NCI-H187 treated with DMSO at 0.1 percent for 48 hours (cell line): ENCODE measurements at regions not wholly inside any gene's neighbourhood (a gene's known extent, or its start where the extent isn't known, plus 50 kb on each side); places are given as distances from the start of the nearest gene placed in this dataset.

Experiments used
- DNase-seq: peaks from one replicate; lab custom pipeline; 2025; lab: John Stamatoyannopoulos, UW

GRCh38 chr7:153835103-153835502, 217.1 kb upstream of the DPP6 start:
- no peak for DNase-seq

DNA sequence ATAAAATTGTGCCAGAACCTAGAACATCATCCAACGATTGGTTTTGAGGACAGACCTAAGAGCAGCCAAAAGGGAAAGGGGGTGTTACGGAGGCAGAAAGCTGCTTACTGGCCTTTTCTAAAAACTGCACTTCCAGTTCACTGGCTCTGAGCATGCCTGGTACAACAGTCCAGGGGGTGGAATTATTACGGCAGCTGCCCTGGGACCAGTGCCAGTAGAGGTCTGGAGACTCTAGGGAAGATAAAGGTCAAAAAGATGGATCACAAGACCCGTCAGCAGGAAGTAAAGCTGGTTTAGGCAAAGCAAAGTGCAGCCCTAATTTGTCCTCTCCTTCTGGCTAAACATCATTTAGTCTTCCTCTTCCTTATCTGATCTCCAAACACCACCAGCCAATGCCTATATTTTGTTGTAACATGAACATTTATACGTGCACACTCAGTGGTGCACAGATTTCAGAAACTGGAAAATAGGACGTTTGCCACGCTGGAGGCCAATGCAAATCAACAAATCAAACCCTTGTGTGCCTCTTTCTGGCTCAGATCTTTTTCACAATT, 216.4 kb upstream of the DPP6 start:
- DNase-seq, result no peak

DNA sequence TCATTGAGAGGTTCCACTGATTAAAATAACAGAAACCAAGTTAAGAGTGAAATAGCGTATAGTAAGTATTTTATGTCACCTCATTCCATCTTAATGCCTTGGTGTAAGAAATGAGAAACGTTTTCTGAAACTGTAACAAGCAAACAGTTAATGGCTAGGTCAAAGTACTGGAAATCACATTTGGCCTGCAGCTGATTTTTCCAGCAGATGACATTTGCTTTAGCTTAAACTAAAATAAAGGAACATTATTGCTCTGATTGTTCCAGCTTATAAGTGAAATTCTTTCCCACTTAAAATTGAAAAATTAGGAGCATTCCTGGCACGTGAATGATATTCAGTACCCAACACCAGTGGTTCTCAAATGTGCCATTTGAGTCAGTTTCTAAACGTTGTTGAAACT, 213.6 kb upstream of the DPP6 start:
- DNase-seq, result no peak

DNA sequence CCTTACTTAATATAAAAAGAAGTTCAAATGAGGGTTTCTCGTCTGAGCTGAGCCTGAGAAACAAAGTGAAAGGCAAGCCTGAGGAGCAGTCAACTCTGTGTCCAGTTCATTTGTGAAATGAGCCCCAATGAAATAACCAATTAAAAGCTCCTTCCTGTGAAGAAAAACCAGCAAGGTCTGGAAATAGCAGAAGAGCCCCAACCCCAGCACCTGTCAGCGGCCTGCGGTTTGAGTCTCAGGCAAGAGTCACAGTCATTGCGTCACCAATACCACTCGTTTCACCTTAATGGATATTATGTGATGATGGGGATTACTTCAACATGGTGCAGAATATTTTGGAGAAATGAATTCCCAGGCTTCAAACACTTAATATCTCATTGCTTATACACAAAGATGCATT, 211.3 kb upstream of the DPP6 start:
- no peak for DNase-seq

GRCh38 chr7:153847828-153848227, 204.4 kb upstream of the DPP6 start:
- no peak for DNase-seq

DNA sequence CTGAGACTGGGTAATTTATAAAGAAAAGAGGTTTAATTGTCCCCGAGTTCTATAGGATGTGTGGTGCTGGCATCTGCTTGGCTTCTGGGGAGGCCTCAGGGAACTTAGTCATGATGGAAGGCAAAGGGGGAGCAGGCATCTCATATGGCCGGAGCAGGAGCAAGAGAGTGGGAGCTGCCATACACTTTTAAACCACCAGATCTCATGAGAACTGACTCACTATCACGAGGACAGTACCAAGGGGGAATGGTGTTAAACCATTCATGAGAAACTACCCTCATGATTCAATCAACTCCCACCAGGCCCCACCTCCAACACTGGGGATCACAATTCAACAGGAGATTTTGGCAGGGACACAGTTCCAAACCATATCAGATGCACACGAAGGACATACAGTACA, 199.9 kb upstream of the DPP6 start:
- no peak for DNase-seq

- DNase-seq, result no peak
Measured at GRCh38 chr7:153858355-153858754, 193.8 kb upstream of the DPP6 start.

GRCh38 chr7:153859239-153859638, 193.0 kb upstream of the DPP6 start:
- no peak for DNase-seq

DNA sequence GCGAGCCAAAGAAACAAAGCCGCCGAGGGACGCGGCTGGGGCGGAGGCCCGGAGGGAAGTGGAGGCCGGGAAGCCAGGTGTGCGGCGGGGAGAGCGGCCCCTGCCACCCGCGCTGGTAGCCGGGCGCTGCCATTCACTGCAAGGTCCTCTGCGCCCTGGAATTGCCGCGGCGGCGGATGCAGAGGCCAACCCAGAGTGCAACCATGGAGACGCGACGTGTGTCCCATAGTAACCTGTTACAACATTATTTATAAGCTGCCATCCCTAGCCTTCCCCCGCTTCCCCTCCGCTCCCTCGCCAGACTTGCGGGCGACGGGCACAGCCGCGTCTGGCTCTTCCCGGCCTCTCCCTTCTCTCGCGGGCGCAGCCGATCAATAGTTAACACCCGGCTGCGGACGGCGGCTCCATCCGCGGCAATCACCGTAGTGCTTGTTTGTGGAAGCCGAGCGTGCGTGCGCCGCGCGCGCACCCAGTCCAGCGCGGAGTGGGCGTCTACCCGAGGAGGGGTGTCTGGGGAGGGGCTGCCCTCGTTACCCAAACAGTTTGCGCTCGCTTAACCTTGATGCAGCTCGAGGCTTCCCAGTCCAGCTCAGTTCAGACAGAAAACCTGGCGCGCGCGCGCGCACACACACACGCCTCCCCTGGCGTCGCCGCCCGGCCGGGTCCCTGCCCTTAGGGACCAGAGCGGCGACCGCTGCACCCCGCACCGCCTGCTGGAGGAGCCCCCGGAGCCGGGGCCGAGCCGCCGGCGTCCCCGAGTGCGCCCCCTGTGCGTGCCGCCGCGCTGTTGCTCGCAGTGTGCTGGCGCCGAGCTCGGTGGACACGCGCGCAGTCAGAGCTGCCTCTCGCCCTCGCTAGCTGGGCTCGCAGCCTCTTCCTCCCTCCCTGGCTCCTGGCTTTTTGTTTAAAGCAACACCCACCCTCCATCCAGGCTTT, 165.4 kb upstream of the DPP6 start:
- no peak for DNase-seq

DNA sequence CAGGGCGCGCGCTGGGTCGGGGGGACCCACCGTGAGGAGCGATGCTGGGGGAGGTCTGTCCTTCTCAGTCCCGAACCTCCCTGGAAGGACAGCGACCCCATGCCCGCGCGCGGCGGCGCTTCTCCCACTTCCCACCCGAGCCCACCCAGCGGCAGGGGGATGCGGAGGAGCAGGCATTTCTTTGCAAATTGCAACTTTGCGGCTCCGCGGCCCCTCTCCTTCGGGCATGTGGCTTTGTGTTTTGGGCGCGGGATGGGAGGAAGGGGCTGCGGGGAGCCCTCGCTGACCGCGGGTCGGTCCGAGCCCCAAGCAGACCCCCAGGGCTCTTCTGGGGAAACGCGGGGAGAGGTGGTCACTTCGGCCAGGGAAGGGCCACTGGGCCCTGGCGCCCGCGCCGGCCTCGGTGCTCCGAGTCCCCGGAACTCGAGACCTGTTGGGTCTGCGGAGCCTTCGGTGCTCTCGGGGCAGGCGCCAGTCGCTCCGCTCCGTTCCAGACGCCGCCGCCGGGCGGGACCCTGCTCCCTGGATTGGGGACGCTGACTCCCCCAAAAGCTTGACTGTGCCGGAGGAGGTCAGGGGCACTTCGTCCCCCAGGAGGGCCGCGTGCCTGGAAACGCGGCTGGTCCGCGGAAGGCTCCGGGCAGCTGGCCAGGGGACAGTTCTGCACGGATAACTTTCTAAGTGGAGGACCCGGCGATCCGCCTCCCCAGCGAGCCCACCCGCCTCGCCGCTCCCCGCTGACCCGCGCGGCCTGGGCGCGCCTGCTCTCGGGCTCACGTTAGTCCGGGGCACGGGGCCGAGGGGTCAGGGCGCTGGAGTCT, 164.2 kb upstream of the DPP6 start:
- no peak for DNase-seq

GRCh38 chr7:153891990-153892389, 160.2 kb upstream of the DPP6 start:
- no peak for DNase-seq

DNA sequence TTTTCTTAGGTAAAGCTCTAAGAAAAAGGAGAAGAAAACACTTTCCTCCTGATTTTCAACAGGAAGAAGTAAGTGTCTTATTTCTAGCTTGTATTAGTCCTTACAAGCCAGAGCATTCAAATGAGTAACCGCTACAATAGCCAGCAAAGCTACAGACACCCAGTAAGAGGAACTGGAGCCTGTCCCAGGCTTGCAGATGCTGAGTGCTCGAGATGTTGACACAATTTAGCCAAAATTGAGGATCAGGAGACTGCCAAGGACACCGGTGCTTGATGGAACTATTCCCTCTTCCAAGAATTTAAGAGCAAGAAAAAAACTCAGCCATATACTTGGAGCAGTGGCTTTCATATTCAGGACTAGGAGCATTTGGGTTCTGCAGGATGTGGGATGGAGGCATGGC, 149.3 kb upstream of the DPP6 start:
- no peak for DNase-seq

DNA sequence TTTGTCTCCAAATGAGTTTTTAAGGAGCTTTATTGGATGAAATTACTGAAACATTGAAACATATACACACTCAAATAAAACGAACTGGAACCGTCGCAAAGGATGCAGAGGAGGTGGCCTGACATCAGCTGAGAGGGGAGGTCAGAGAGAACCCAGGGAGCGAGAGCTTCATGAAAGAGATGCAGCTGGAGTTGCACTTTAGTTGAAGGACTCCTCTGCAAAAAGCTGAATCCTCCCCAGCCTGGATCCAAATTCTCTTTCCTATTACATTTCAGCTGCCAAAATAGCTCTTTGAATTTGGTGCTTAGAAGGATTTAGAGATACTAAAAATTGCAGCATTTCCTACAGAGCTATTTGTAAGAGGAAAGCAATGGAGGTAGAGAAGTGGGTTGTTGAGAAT, 140.0 kb upstream of the DPP6 start:
- DNase-seq, result no peak

DNA sequence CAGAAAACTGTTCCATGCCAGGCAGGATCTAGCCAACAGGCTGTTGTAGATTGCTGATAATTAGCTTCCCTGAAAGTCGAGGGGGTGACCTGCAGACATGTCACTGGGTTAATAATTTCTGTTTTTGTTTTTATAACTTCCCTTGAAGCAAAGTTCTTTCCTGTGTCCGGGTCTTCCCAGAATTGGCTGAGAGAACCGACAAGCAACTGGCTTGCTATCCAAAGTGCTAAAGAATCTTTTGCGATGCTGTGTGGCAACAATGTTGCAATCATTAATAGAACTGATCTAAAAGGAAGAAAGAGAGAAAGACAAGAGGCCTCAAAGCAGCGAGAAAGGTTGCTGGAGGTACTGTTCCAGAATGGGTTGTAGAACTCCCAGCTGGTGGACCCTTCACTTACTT, 132.1 kb upstream of the DPP6 start:
- DNase-seq, result no peak

GRCh38 chr7:153920897-153921296, 131.3 kb upstream of the DPP6 start:
- DNase-seq, result no peak

DNA sequence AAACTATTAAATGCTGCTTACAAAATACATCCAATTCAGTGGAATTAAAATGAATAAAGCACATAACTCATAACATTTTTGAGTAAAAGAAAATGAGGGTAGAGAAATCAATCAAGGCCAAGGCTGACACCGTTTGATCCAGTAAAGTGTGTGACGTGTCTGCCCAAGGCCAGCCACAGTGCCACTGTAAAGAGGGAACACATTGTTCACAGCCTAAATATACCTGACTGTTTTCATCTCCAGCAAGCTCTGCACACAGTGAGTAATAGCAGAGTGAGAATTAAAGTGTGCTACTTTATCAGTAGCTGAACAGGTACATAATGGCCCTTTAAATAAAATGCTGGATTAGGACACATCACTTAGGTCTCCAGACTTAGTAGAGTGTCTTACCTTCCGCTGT, 130.8 kb upstream of the DPP6 start:
- DNase-seq, result no peak

DNA sequence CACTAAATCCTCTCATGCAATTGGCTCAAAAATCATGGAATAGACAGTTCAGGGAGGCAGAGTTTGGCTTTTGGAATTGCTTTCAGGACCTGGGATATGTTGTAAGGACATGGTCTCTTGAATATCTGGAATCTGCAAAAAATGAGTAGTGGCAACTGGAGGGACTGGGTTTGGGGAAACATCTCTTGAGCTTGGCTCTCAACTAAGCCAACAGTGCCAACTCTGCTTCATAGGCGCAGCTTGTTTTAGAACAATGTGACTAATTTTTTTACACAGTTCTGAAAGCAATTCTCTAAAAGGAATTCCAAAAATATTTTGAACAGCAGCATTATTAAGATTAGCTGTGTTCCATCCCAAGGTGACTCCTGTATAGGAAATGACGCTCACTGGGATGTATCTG, 121.5 kb upstream of the DPP6 start:
- no peak for DNase-seq

DNA sequence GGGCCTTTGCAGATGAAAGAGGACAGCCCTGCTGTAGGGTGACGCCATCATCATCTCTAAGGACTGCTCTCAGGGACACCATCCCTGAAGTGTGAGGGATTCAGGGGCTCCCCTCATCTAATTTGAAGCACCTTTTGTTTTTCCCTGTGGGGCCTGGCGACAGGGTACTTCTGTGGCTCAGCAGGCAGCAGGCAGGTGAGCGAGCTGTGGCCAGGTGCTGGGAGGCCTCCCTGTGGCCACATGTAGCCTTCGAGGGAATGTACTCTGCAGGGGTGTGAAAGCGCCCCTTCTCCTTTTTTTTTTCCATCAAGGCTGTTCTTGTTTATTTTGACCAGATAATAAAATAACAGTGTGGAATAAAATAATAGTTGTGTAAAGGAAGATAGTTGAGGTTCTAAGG, 118.2 kb upstream of the DPP6 start:
- no peak for DNase-seq

- DNase-seq, result no peak
Measured at GRCh38 chr7:153934629-153935028, 117.6 kb upstream of the DPP6 start.

DNA sequence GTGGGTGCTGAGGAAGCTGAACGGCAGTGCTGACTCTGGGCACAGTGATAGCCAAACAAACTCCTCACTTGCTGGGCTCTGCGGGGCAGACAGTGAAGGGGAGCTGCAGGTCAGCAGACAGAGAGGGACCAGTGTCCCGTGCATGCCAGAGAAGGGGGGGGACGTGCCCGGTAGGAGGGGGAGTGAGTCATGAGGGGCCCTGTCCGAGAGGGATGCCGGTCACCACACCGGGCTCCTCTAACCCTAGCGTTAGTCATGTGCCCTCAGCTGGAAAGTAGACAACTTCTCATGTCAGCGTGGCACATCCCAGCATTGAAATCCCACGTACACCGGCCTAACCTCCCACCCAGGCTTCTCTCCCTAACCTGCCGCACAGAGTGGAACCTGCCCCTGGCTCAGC, 117.1 kb upstream of the DPP6 start:
- DNase-seq, result no peak

DNA sequence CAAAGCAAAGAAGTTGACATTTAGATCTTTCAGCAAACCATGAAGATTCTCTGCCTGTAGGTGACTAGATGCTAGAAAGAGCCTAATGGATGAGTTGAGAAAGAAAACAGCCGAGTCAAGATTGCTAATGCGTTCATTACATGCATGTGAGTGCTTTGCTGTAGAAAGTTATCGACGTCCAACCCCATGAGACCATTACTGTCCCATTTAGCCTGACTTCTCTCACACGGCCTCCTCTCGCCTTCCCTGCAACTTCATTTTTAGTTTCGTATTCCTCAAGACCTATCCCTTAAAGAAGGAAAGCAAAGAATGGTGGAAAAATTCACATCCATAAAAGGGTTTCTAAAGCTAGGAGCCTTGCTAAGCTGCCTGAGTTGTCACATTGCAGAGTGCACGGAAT, 113.7 kb upstream of the DPP6 start:
- no peak for DNase-seq

- DNase-seq, result no peak
Measured at GRCh38 chr7:153939177-153939576, 113.0 kb upstream of the DPP6 start.

DNA sequence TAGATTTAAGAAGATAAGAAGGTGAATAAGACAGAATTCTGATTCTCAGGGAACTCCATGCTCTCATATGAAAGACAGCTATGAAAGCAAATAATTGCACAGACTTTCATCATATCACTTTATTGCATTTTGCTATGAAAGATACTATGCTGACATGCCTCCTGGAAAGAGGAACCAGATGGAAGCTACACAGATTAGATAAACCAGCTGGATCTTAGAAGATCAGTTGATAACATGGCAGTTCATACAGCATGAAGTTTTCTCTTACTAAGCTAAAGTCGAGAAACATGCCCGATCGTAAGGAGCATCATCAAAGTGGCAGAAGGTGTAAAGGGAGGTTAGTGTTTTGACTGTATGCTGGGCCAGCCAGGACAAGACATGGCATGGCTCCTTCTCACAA, 112.5 kb upstream of the DPP6 start:
- no peak for DNase-seq
